DOHH2 (cell line): ENCODE measurements at regions not wholly inside any gene's neighbourhood (a gene's known extent, or its start where the extent isn't known, plus 50 kb on each side); places are given as distances from the start of the nearest gene placed in this dataset.

ENCODE experiments used
- H3F3A ChIP-seq: fragments of 200-600 bp; sonication (generic), shearing (Covaris generic); 2 replicates; pipeline ENCODE4 v1.6.0; 2016; ENCODE audit warnings: antibody characterized with exemption, mild to moderate bottlenecking; ENCODE audit not compliant: control insufficient read depth, insufficient read depth
- H3K27ac ChIP-seq: fragments of 200-600 bp; sonication (generic); 2 replicates; pipeline ENCODE4 v1.5.1; 2014; ENCODE audit warnings: low read depth, mild to moderate bottlenecking, low read length, moderate library complexity
- H3K27me3 ChIP-seq: fragments of 200-600 bp; sonication (generic); 2 replicates; pipeline ENCODE4 v1.6.1; 2014; ENCODE audit warnings: mild to moderate bottlenecking, low read length, mixed read lengths; ENCODE audit not compliant: control insufficient read depth
- H3K36me3 ChIP-seq: fragments of 200-600 bp; sonication (generic); 2 replicates; pipeline ENCODE4 v1.6.1; 2014; ENCODE audit warnings: mild to moderate bottlenecking, low read length, moderate library complexity, mixed read lengths; ENCODE audit not compliant: control insufficient read depth
- H3K4me1 ChIP-seq: fragments of 200-600 bp; sonication (generic); 2 replicates; pipeline ENCODE4 v1.6.1; 2014; ENCODE audit warnings: mild to moderate bottlenecking, low read length, mixed read lengths; ENCODE audit not compliant: control insufficient read depth
- H3K4me2 ChIP-seq: fragments of 200-600 bp; sonication (generic); 2 replicates; pipeline ENCODE4 v1.6.0; 2014; ENCODE audit warnings: mild to moderate bottlenecking, low read length, moderate library complexity
- H3K4me3 ChIP-seq: fragments of 200-600 bp; sonication (generic); 2 replicates; pipeline ENCODE4 v1.5.1; 2014; ENCODE audit warnings: mild to moderate bottlenecking, low read length, mixed read lengths
- H3K79me2 ChIP-seq: fragments of 200-600 bp; sonication (generic); 2 replicates; pipeline ENCODE4 v1.6.1; 2014; ENCODE audit warnings: mild to moderate bottlenecking, low read length, mixed read lengths; ENCODE audit not compliant: control insufficient read depth
- H3K9me2 ChIP-seq: fragments of 200-600 bp; sonication (generic); replicated peaks from 2 replicates; pipeline ENCODE4 v1.6.1; 2014; ENCODE audit warnings: mild to moderate bottlenecking, low read length, mixed read lengths; ENCODE audit not compliant: control insufficient read depth
- H3K9me3 ChIP-seq: fragments of 200-600 bp; sonication (generic); 2 replicates; pipeline ENCODE4 v1.6.1; 2014; ENCODE audit warnings: antibody characterized with exemption, low read length, mixed read lengths; ENCODE audit not compliant: control insufficient read depth, insufficient read depth
- H4K20me1 ChIP-seq: fragments of 200-600 bp; sonication (generic); 2 replicates; pipeline ENCODE4 v1.6.0; 2014; ENCODE audit warnings: low read depth, mild to moderate bottlenecking, antibody characterized with exemption, low read length, moderate library complexity; ENCODE audit not compliant: control insufficient read depth, insufficient read depth
- CTCF ChIP-seq: fragments of 200-600 bp; sonication (generic); IDR thresholded peaks from one replicate; pipeline ENCODE4 v1.5.1; 2014; ENCODE audit warnings: antibody characterized with exemption, mild to moderate bottlenecking, low read depth, low read length; ENCODE audit not compliant: poor library complexity, severe bottlenecking
- EZH2phosphoT487 ChIP-seq: fragments of 200-600 bp; sonication (generic); IDR thresholded peaks from 2 replicates; pipeline ENCODE4 v1.6.1; 2017; ENCODE audit warnings: borderline replicate concordance, mild to moderate bottlenecking, antibody characterized with exemption, low read length, moderate library complexity, mixed read lengths

- Histone ChIP-seq H3K9me3 (no peaks in the 10 kb centered on the region), H3K27me3 (no peaks in the 10 kb centered on the region), H4K20me1 (no peaks in the 10 kb centered on the region), H3K79me2 (no peaks in the 10 kb centered on the region), H3K4me2 (no peak overlapping the region), H3K27ac (no peak overlapping the region), H3K36me3 (no peaks in the 10 kb centered on the region), H3K4me3 (no peak overlapping the region), H3K4me1 (no peaks in the 10 kb centered on the region), H3F3A (no peaks in the 10 kb centered on the region), H3K9me2 (no peaks in the 10 kb centered on the region)
- TF ChIP-seq CTCF (no peak), EZH2phosphoT487 (no peak)
Measured at GRCh38 chr10:111515706-111516105, 438.9 kb downstream of the ADRA2A start.

- H3K9me3 ChIP-seq: no peaks in the 10 kb centered on the region
- H3K4me2 ChIP-seq: no peak overlapping the region
- no peaks in the 10 kb centered on the region for H3K79me2 ChIP-seq
- no peaks in the 10 kb centered on the region for H3K36me3 ChIP-seq
- H3K27me3 ChIP-seq: no peaks in the 10 kb centered on the region
- no peaks in the 10 kb centered on the region for H3F3A ChIP-seq
- H3K4me3 ChIP-seq: no peak overlapping the region
- H3K4me1 ChIP-seq: no peaks in the 10 kb centered on the region
- no peak overlapping the region for H3K27ac ChIP-seq
- H3K9me2 ChIP-seq: no peaks in the 10 kb centered on the region
- H4K20me1 ChIP-seq: no peaks in the 10 kb centered on the region
- TF ChIP-seq CTCF (no peak), EZH2phosphoT487 (no peak)
Measured at GRCh38 chr10:111516144-111516543, 439.3 kb downstream of the ADRA2A start.

DNA sequence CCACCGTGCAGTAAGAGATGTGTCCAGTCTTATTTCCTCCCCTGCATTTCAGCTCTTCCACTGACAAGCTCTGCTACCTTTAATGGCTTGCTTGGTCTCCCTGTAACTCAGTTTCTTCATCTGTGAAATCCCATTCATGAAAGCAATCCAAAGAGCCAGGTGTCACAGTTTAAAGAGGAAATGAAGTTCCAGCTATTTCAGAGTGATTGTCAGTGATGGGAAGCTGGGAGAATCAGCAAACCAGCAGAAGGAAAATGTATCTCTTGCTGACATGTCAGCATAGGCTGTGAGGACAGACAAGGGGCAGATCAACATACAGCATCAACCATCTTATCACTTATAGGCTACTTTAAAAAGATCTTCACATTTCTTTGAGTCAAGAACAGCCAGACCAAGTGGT lies 445.3 kb downstream of the ADRA2A start:
- TF ChIP-seq EZH2phosphoT487: no peak
- no peak for TF ChIP-seq CTCF
- Histone ChIP-seq H3K27me3 (no peaks in the 10 kb centered on the region), H3K4me3 (no peak overlapping the region), H4K20me1 (no peaks in the 10 kb centered on the region), H3K27ac (no peak overlapping the region), H3K4me2 (no peak overlapping the region), H3F3A (no peaks in the 10 kb centered on the region), H3K9me2 (no peaks in the 10 kb centered on the region), H3K4me1 (no peaks in the 10 kb centered on the region), H3K9me3 (no peaks in the 10 kb centered on the region), H3K79me2 (no peaks in the 10 kb centered on the region), H3K36me3 (no peaks in the 10 kb centered on the region)

GRCh38 chr10:111522551-111522950 lies 445.7 kb downstream of the ADRA2A start:
- no peak overlapping the region for H3K4me3 ChIP-seq
- no peak overlapping the region for H3K4me2 ChIP-seq
- no peaks in the 10 kb centered on the region for H3K36me3 ChIP-seq
- no peak overlapping the region for H3K27ac ChIP-seq
- H3K4me1 ChIP-seq: no peaks in the 10 kb centered on the region
- no peaks in the 10 kb centered on the region for H3K79me2 ChIP-seq
- H3K27me3 ChIP-seq: no peaks in the 10 kb centered on the region
- no peaks in the 10 kb centered on the region for H4K20me1 ChIP-seq
- TF ChIP-seq EZH2phosphoT487: no peak
- no peak for TF ChIP-seq CTCF
- no peaks in the 10 kb centered on the region for H3F3A ChIP-seq
- no peaks in the 10 kb centered on the region for H3K9me3 ChIP-seq
- H3K9me2 ChIP-seq: no peaks in the 10 kb centered on the region
